DND-41 (cell line): ENCODE measurements at regions not wholly inside any gene's neighbourhood (a gene's known extent, or its start where the extent isn't known, plus 50 kb on each side); places are given as distances from the start of the nearest gene placed in this dataset.

Experiments used
- ATAC-seq: fragments of 200-7000 bp; cut with Tn5 transposase; 3 replicates; pipeline ENCODE4 v1.9.1; 2021; ENCODE audit warnings: low read depth; ENCODE audit not compliant: insufficient read depth
- DNase-seq: peaks from one replicate; pipeline ENCODE4 v3.0.0-alpha.2; 2020
- H2AFZ ChIP-seq: 2 replicates; pipeline ENCODE4 v1.6.0; 2012; ENCODE audit warnings: low read depth, low read length
- H3K27ac ChIP-seq: 2 replicates; pipeline ENCODE4 v1.5.1; 2012; ENCODE audit warnings: low read length, inconsistent platforms
- H3K27me3 ChIP-seq: fragments of 200-600 bp; sonication (generic); 2 replicates; pipeline ENCODE4 v1.6.0; 2012; ENCODE audit warnings: low read length, mild to moderate bottlenecking, inconsistent platforms; ENCODE audit not compliant: insufficient read depth, poor library complexity
- H3K36me3 ChIP-seq: 2 replicates; pipeline ENCODE4 v1.5.1; 2012; ENCODE audit warnings: low read length, inconsistent platforms; ENCODE audit not compliant: insufficient read depth
- H3K4me1 ChIP-seq: 2 replicates; pipeline ENCODE4 v1.5.1; 2012; ENCODE audit warnings: mild to moderate bottlenecking, low read length; ENCODE audit not compliant: insufficient read depth
- H3K4me2 ChIP-seq: 2 replicates; pipeline ENCODE4 v1.6.0; 2012; ENCODE audit warnings: mild to moderate bottlenecking, moderate library complexity, low read length, inconsistent platforms; ENCODE audit not compliant: insufficient read depth
- H3K4me3 ChIP-seq, 2 experiments: fragments of 200-600 bp in 1 of 2; shearing (Covaris generic) in 1 of 2; 2 replicates each; pipeline ENCODE4 v1.5.1; 2012 to 2016; ENCODE audit warnings: inconsistent platforms in 2 of 2, low read length in 2 of 2, mild to moderate bottlenecking in 2 of 2, low read depth in 1 of 2, moderate library complexity in 1 of 2
- H3K79me2 ChIP-seq: 2 replicates; pipeline ENCODE4 v1.6.0; 2012; ENCODE audit warnings: low read length, inconsistent platforms; ENCODE audit not compliant: insufficient read depth
- H3K9ac ChIP-seq: 2 replicates; pipeline ENCODE4 v1.6.0; 2012; ENCODE audit warnings: low read depth, mild to moderate bottlenecking, inconsistent platforms, low read length, moderate library complexity
- H3K9me3 ChIP-seq: 2 replicates; pipeline ENCODE4 v1.5.1; 2012; ENCODE audit warnings: low read length, moderate library complexity, mild to moderate bottlenecking, inconsistent platforms; ENCODE audit not compliant: insufficient read depth, severe bottlenecking
- H4K20me1 ChIP-seq: 2 replicates; pipeline ENCODE4 v1.6.0; 2012; ENCODE audit warnings: low read length; ENCODE audit not compliant: insufficient read depth
- CTCF ChIP-seq: IDR thresholded peaks from 2 replicates; pipeline ENCODE4 v1.5.1; 2012; ENCODE audit warnings: borderline replicate concordance, low read length, moderate library complexity, mild to moderate bottlenecking; ENCODE audit not compliant: poor library complexity, severe bottlenecking; ENCODE audit errors: extremely low read depth
- EZH2 ChIP-seq: IDR thresholded peaks from 3 replicates; pipeline ENCODE4 v1.6.1; 2012; ENCODE audit warnings: borderline replicate concordance, low read depth, mild to moderate bottlenecking, moderate library complexity, low read length, inconsistent platforms; ENCODE audit not compliant: severe bottlenecking

DNA sequence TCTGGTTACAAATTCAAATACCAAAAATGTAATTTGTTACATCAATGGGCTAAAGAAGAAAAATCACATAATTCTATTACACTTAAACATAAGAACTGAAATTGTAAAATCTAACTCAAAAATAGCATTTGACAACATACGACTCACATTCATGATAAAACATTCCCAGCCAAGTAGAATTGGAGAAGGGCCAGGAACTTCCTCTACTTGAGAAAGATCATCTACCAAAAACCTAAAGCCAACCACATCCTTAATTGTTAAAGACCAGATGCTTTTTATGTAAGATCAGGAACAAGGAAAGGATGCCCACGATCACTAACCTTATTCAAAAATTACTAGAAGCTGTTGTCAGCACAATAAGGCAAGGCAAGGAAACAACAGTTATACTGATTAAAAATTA is 1819.8 kb upstream of the C9orf72 start:
- no peak for DNase-seq
- H2AFZ ChIP-seq: no peak overlapping the region

GRCh38 chr9:29394855-29395254 is 1821.6 kb upstream of the C9orf72 start:
- no peak overlapping the region for H3K4me2 ChIP-seq
- no peak overlapping the region for H3K9ac ChIP-seq
- TF ChIP-seq CTCF: no peak
- TF ChIP-seq EZH2: no peak
- no peaks in the 10 kb centered on the region for H3K79me2 ChIP-seq
- H3K4me3 ChIP-seq: no peak overlapping the region
- no peaks in the 10 kb centered on the region for H3K9me3 ChIP-seq
- no peaks in the 10 kb centered on the region for H3K4me1 ChIP-seq
- H3K36me3 ChIP-seq: no peaks in the 10 kb centered on the region
- H3K27ac ChIP-seq: no peak overlapping the region
- DNase-seq (no peak), ATAC-seq (no peak)
- no peaks in the 10 kb centered on the region for H3K27me3 ChIP-seq
- no peaks in the 10 kb centered on the region for H4K20me1 ChIP-seq
- H2AFZ ChIP-seq: no peak overlapping the region

More for the DNA sequence above, 1819.8 kb upstream of the C9orf72 start:
- Histone ChIP-seq H3K27ac (no peak overlapping the region), H4K20me1 (no peaks in the 10 kb centered on the region), H3K79me2 (no peaks in the 10 kb centered on the region), H3K36me3 (no peaks in the 10 kb centered on the region), H3K27me3 (no peaks in the 10 kb centered on the region), H3K4me3 (no peak overlapping the region), H3K9ac (no peak overlapping the region), H3K4me1 (no peaks in the 10 kb centered on the region), H3K9me3 (no peaks in the 10 kb centered on the region), H3K4me2 (no peak overlapping the region)
- no peak for TF ChIP-seq EZH2
- no peak for TF ChIP-seq CTCF
- ATAC-seq: no peak

GRCh38 chr9:29397148-29397547 is 1823.9 kb upstream of the C9orf72 start:
- no peaks in the 10 kb centered on the region for H3K36me3 ChIP-seq
- no peak for TF ChIP-seq CTCF
- TF ChIP-seq EZH2: no peak
- no peak overlapping the region for H3K9ac ChIP-seq
- DNase-seq (no peak), ATAC-seq (no peak)
- no peak overlapping the region for H3K4me3 ChIP-seq
- no peak overlapping the region for H3K4me2 ChIP-seq
- no peaks in the 10 kb centered on the region for H3K4me1 ChIP-seq
- no peaks in the 10 kb centered on the region for H4K20me1 ChIP-seq
- H3K9me3 ChIP-seq: no peaks in the 10 kb centered on the region
- H2AFZ ChIP-seq: no peak overlapping the region
- no peaks in the 10 kb centered on the region for H3K27me3 ChIP-seq
- H3K27ac ChIP-seq: no peak overlapping the region
- no peaks in the 10 kb centered on the region for H3K79me2 ChIP-seq

DNA sequence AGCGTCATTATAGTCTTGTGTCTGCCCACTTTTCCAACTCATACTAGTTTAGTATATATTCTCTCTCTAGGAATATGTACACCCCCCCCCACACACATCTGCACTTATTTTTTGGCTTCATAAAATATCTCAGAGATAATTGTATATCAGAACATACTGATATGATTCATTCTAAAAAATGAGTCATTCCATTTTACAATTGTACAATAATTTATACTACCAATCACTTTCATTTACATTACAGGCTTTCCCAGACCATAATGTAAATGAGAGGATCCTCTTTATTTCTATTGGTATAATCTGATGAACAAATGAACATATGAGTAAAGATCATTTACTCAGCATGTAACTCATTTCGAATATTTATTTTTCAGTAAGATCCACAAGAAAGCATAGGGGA is 1842.9 kb upstream of the C9orf72 start:
- no peak for TF ChIP-seq EZH2
- TF ChIP-seq CTCF: no peak
- Histone ChIP-seq H3K79me2 (no peaks in the 10 kb centered on the region), H3K27me3 (no peaks in the 10 kb centered on the region), H3K4me2 (no peak overlapping the region), H2AFZ (no peak overlapping the region), H3K9ac (no peak overlapping the region), H3K4me3 (no peak overlapping the region), H3K36me3 (no peaks in the 10 kb centered on the region), H3K27ac (no peak overlapping the region), H4K20me1 (no peaks in the 10 kb centered on the region), H3K9me3 (no peaks in the 10 kb centered on the region), H3K4me1 (no peaks in the 10 kb centered on the region)
- ATAC-seq (no peak), DNase-seq (no peak)
